ENCODE measurements at regions not wholly inside any gene's neighbourhood (a gene's known extent, or its start where the extent isn't known, plus 50 kb on each side); places are given as distances from the start of the nearest gene placed in this dataset.

- Mint-ChIP-seq H3K9me3 (peaks cover 11% of the 10 kb centered on the region), H3K27me3 (ENCODE audit: insufficient read depth) (peaks cover 5% of the 10 kb centered on the region)
- no peak overlapping the region for H3K9ac ChIP-seq (ENCODE audit: extremely low read depth, low read length, poor library complexity, severe bottlenecking)
Measured at GRCh38 chr15:69755551-69756310, 303.1 kb downstream of the RPLP1 start.

GRCh38 chr15:69756440-69756839 is 303.8 kb downstream of the RPLP1 start:
- WGBS, 2 experiments (ENCODE audit: insufficient coverage in 1 of 2, insufficient read length in 1 of 2) = 96 to 97% methylated on average over 3 of the region's 3 CpGs
- Mint-ChIP-seq H3K27ac (no peak overlapping the region), H3K9me3 (peaks cover 11% of the 10 kb centered on the region), H3K27me3 (ENCODE audit: insufficient read depth) (peaks cover 7% of the 10 kb centered on the region), H3K36me3 (ENCODE audit: low read depth) (no peaks in the 10 kb centered on the region), H3K4me1 (peaks cover 2% of the 10 kb centered on the region), H3K4me3 (no peak overlapping the region)
- no peak for DNase-seq
- H3K4me1 ChIP-seq (ENCODE audit: control insufficient read depth, insufficient read depth, low read length) = no peaks in the 10 kb centered on the region
- no peak overlapping the region for H3K4me3 ChIP-seq (ENCODE audit: low read length)
- TF ChIP-seq, protein P1, sequence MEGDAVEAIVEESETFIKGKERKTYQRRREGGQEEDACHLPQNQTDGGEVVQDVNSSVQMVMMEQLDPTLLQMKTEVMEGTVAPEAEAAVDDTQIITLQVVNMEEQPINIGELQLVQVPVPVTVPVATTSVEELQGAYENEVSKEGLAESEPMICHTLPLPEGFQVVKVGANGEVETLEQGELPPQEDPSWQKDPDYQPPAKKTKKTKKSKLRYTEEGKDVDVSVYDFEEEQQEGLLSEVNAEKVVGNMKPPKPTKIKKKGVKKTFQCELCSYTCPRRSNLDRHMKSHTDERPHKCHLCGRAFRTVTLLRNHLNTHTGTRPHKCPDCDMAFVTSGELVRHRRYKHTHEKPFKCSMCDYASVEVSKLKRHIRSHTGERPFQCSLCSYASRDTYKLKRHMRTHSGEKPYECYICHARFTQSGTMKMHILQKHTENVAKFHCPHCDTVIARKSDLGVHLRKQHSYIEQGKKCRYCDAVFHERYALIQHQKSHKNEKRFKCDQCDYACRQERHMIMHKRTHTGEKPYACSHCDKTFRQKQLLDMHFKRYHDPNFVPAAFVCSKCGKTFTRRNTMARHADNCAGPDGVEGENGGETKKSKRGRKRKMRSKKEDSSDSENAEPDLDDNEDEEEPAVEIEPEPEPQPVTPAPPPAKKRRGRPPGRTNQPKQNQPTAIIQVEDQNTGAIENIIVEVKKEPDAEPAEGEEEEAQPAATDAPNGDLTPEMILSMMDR (conservative IDR thresholded peaks at IDR 0.05) = no peak
- no peaks in the 10 kb centered on the region for H3K27me3 ChIP-seq (ENCODE audit: control insufficient read depth, insufficient read depth, low read length, poor library complexity, severe bottlenecking)
- H3K9me3 ChIP-seq (ENCODE audit: control insufficient read depth, low read length) = peaks cover 8% of the 10 kb centered on the region
- H3K36me3 ChIP-seq (ENCODE audit: control insufficient read depth, insufficient read depth, low read length) = no peaks in the 10 kb centered on the region
- no peak overlapping the region for H3K27ac ChIP-seq (ENCODE audit: low read depth, low read length)
- no peak overlapping the region for H3K9ac ChIP-seq (ENCODE audit: extremely low read depth, low read length, poor library complexity, severe bottlenecking)

More at GRCh38 chr15:69755551-69756310, 303.1 kb downstream of the RPLP1 start:
- WGBS, 2 experiments (ENCODE audit: insufficient coverage in 1 of 2, insufficient read length in 1 of 2) = 33 to 47% methylated on average over 5 to 7 of the region's 7 CpGs
- H3K36me3 Mint-ChIP-seq (ENCODE audit: low read depth) = no peaks in the 10 kb centered on the region
- H3K27ac ChIP-seq (ENCODE audit: low read depth, low read length) = no peak overlapping the region
- H3K4me1 ChIP-seq (ENCODE audit: control insufficient read depth, insufficient read depth, low read length) = no peaks in the 10 kb centered on the region
- DNase-seq = no peak
- H3K4me3 Mint-ChIP-seq = no peak overlapping the region
- H3K27ac Mint-ChIP-seq = no peak overlapping the region
- no peaks in the 10 kb centered on the region for H3K36me3 ChIP-seq (ENCODE audit: control insufficient read depth, insufficient read depth, low read length)
- H3K9me3 ChIP-seq (ENCODE audit: control insufficient read depth, low read length) = peaks cover 8% of the 10 kb centered on the region
- TF ChIP-seq, protein P1 (conservative IDR thresholded peaks at IDR 0.05) = no peak
- peaks cover 2% of the 10 kb centered on the region for H3K4me1 Mint-ChIP-seq
- H3K4me3 ChIP-seq (ENCODE audit: low read length) = no peak overlapping the region
- H3K27me3 ChIP-seq (ENCODE audit: control insufficient read depth, insufficient read depth, low read length, poor library complexity, severe bottlenecking) = no peaks in the 10 kb centered on the region

- Histone ChIP-seq H3K27ac (ENCODE audit: low read depth, low read length) (no peak overlapping the region), H3K27me3 (ENCODE audit: control insufficient read depth, insufficient read depth, low read length, poor library complexity, severe bottlenecking) (no peaks in the 10 kb centered on the region), H3K4me1 (ENCODE audit: control insufficient read depth, insufficient read depth, low read length) (no peaks in the 10 kb centered on the region), H3K9me3 (ENCODE audit: control insufficient read depth, low read length) (peaks cover 8% of the 10 kb centered on the region), H3K9ac (ENCODE audit: extremely low read depth, low read length, poor library complexity, severe bottlenecking) (no peak overlapping the region), H3K4me3 (ENCODE audit: low read length) (no peak overlapping the region), H3K36me3 (ENCODE audit: control insufficient read depth, insufficient read depth, low read length) (no peaks in the 10 kb centered on the region)
- Mint-ChIP-seq H3K4me3 (no peak overlapping the region), H3K36me3 (ENCODE audit: low read depth) (no peaks in the 10 kb centered on the region), H3K27ac (no peak overlapping the region), H3K9me3 (peaks cover 11% of the 10 kb centered on the region), H3K4me1 (peaks cover 2% of the 10 kb centered on the region), H3K27me3 (ENCODE audit: insufficient read depth) (peaks cover 7% of the 10 kb centered on the region)
- whole genome bisulfite sequencing, 2 experiments (ENCODE audit: insufficient coverage in 1 of 2, insufficient read length in 1 of 2) = 93 to 97% methylated on average over 4 to 6 of the region's 6 CpGs
- TF ChIP-seq, protein P1 (conservative IDR thresholded peaks at IDR 0.05) = no peak
- no peak for DNase-seq
Measured at GRCh38 chr15:69757186-69757585, 304.6 kb downstream of the RPLP1 start.

All from endodermal cell (in vitro differentiated cells).